SKM-1 treated with dmso at 0.1 percent for 144 hours (cell line): ENCODE measurements at regions not wholly inside any gene's neighbourhood (a gene's known extent, or its start where the extent isn't known, plus 50 kb on each side); places are given as distances from the start of the nearest gene placed in this dataset.
"Not testable (repeated sequence)": the region's sequence is repeated elsewhere in the genome, so short reads cannot be mapped to it uniquely, and the experiment has no call there.

Experiments
- DNase-seq: peaks from one replicate; lab custom pipeline; 2025; ENCODE audit not compliant: unreplicated experiment; lab: John Stamatoyannopoulos, UW

- DNase-seq: no peak
These were observed 58.2 kb downstream of the TMEM270 start for GRCh38 chr7:73918926-73919693.

GRCh38 chr7:73919694-73920375, 58.9 kb downstream of the TMEM270 start:
- DNase-seq: no peak

- DNase-seq: no peak
These were observed 59.6 kb downstream of the TMEM270 start for GRCh38 chr7:73920406-73921134.

- DNase-seq: no peak
These were observed 60.9 kb downstream of the TMEM270 start for GRCh38 chr7:73921623-73922528.

GRCh38 chr7:73928644-73929043, 67.7 kb downstream of the TMEM270 start:
- not testable (repeated sequence) for DNase-seq

GRCh38 chr7:73931502-73931901, 70.5 kb downstream of the TMEM270 start:
- DNase-seq: no peak

GRCh38 chr7:73932364-73932763, 71.4 kb downstream of the TMEM270 start:
- DNase-seq: no peak

GRCh38 chr7:73933091-73933490, 72.1 kb downstream of the TMEM270 start:
- no peak for DNase-seq

GRCh38 chr7:73936967-73937366, 76.0 kb downstream of the TMEM270 start:
- DNase-seq: no peak

GRCh38 chr7:73937650-73938049, 76.7 kb downstream of the TMEM270 start:
- not testable (repeated sequence) for DNase-seq

GRCh38 chr7:73939528-73939927, 78.6 kb downstream of the TMEM270 start:
- DNase-seq: no peak

- no peak for DNase-seq
These were observed 79.8 kb downstream of the TMEM270 start for GRCh38 chr7:73940701-73941238.

- no peak for DNase-seq
These were observed 81.0 kb downstream of the TMEM270 start for GRCh38 chr7:73941836-73942551.

- DNase-seq: no peak
These were observed 83.0 kb upstream of the ELN start for GRCh38 chr7:73945022-73945421.

- no peak for DNase-seq
These were observed 79.7 kb upstream of the ELN start for GRCh38 chr7:73948287-73948686.

GRCh38 chr7:73952266-73952665, 75.7 kb upstream of the ELN start:
- no peak for DNase-seq

GRCh38 chr7:73954181-73954580, 73.8 kb upstream of the ELN start:
- DNase-seq: no peak

- no peak for DNase-seq
These were observed 73.1 kb upstream of the ELN start for GRCh38 chr7:73954861-73955260.

GRCh38 chr7:73960548-73960947, 67.4 kb upstream of the ELN start:
- peak; percentile 28 for DNase-seq

GRCh38 chr7:73961991-73962390, 66.0 kb upstream of the ELN start:
- DNase-seq: not testable (repeated sequence)
